Astrocyte (in vitro differentiated cells and primary cell): ENCODE measurements at regions not wholly inside any gene's neighbourhood (a gene's known extent, or its start where the extent isn't known, plus 50 kb on each side); places are given as distances from the start of the nearest gene placed in this dataset.

Experiments used
- EZH2 ChIP-seq: IDR thresholded peaks from 2 replicates; pipeline ENCODE4 v1.6.1; 2012; ENCODE audit warnings: mild to moderate bottlenecking, low read length, inconsistent platforms; ENCODE audit not compliant: insufficient read depth
- TF ChIP-seq, protein P1 (sequence below): IDR thresholded peaks from 2 replicates; pipeline ENCODE4 v1.5.1; 2011; ENCODE audit warnings: low read depth, mild to moderate bottlenecking, inconsistent platforms, low read length, moderate library complexity; ENCODE audit not compliant: insufficient read depth

GRCh38 chr6:80488190-80488589 is 381.7 kb downstream of the BCKDHB start:
- TF ChIP-seq, protein P1, sequence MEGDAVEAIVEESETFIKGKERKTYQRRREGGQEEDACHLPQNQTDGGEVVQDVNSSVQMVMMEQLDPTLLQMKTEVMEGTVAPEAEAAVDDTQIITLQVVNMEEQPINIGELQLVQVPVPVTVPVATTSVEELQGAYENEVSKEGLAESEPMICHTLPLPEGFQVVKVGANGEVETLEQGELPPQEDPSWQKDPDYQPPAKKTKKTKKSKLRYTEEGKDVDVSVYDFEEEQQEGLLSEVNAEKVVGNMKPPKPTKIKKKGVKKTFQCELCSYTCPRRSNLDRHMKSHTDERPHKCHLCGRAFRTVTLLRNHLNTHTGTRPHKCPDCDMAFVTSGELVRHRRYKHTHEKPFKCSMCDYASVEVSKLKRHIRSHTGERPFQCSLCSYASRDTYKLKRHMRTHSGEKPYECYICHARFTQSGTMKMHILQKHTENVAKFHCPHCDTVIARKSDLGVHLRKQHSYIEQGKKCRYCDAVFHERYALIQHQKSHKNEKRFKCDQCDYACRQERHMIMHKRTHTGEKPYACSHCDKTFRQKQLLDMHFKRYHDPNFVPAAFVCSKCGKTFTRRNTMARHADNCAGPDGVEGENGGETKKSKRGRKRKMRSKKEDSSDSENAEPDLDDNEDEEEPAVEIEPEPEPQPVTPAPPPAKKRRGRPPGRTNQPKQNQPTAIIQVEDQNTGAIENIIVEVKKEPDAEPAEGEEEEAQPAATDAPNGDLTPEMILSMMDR: no peak
- TF ChIP-seq EZH2: no peak
